Adrenal gland (tissue), 9 donors: ENCODE measurements at regions not wholly inside any gene's neighbourhood (a gene's known extent, or its start where the extent isn't known, plus 50 kb on each side); places are given as distances from the start of the nearest gene placed in this dataset.

Experiments
- DNase-seq, 7 donors: peaks; one replicate each; pipeline ENCODE4 v3.0.0-alpha.2; 2019 to 2020
- H3K27ac ChIP-seq, 5 donors: fragments of 200-600 bp; sonication (generic) in 4 of 5; 1 replicate in 3 of 5; 2 replicates in 2 of 5; pipeline versions ENCODE4 v1.5.1 to v1.8.0; 2016 to 2020; ENCODE audit warnings: mild to moderate bottlenecking in 1 of 5
- H3K27me3 ChIP-seq: fragments of 200-600 bp; 2 replicates; pipeline ENCODE4 v1.8.0; 2021
- H3K36me3 ChIP-seq, 2 donors: fragments of 200-600 bp; replicated peaks in 1 of 2; 1 replicate in 1 of 2; 2 replicates in 1 of 2; pipeline versions ENCODE4 v1.5.1 to v1.8.0; 2018 to 2022
- H3K4me1 ChIP-seq, 2 donors: fragments of 200-600 bp; replicated peaks in 1 of 2; 1 replicate in 1 of 2; 2 replicates in 1 of 2; pipeline versions ENCODE4 v1.5.1 to v1.8.0; 2018 to 2021
- H3K4me3 ChIP-seq, 4 donors: fragments of 200-600 bp; sonication (generic) in 3 of 4; one replicate each; pipeline ENCODE4 v1.5.1; 2016 to 2018
- H3K9me3 ChIP-seq, 3 donors: fragments of 200-600 bp; sonication (generic) in 1 of 3; replicated peaks in 1 of 3; 1 replicate in 2 of 3; 2 replicates in 1 of 3; pipeline versions ENCODE4 v1.5.1 to v1.8.0; 2016 to 2021
- POLR2A ChIP-seq, 2 donors: fragments of 450-650 bp; IDR thresholded peaks; one replicate each; pipeline ENCODE4 v1.6.1; 2017; ENCODE audit warnings: antibody characterized with exemption in 2 of 2, mild to moderate bottlenecking in 2 of 2, moderate library complexity in 1 of 2
- WGBS, 4 donors: extraction: QIAGEN DNeasy Blood & Tissue Kit in 2 of 4; methylation state at CpG; one replicate each; pipeline versions ENCODE4 v1.1.5 to v1.1.7; 2013 to 2017; 5-methylcytosine and 5-hydroxymethylcytosine counted together
- intact Hi-C, 2 donors: fragments of 100-400 bp; cut with DNase I; formaldehyde crosslinking; loops; one replicate each; pipeline versions ENCODE4 v1.14.1 to v1.15.0; 2022 to 2023
- TF ChIP-seq, protein P1 (sequence below), 6 experiments: fragments of 450-650 bp in 4 of 6; fragments of 200-600 bp in 2 of 6; sonication (generic) in 1 of 6; IDR thresholded peaks; 1 replicate in 5 of 6; 2 replicates in 1 of 6; pipeline versions ENCODE4 v1.5.1 to v1.8.0; 2016 to 2021; ENCODE audit warnings: antibody characterized with exemption in 6 of 6, mild to moderate bottlenecking in 2 of 6, moderate library complexity in 1 of 6
- donor health status: healthy with polysubstance abuse.
- donor health status: Bipolar disorder and iron deficiency.
- donor health status: DM: yes; HTN: yes; CAD: no.
- donor health status: DM: no; HTN: no; CAD: no.
- donor health status: DM: no; HTN: no; CAD: no.

DNA sequence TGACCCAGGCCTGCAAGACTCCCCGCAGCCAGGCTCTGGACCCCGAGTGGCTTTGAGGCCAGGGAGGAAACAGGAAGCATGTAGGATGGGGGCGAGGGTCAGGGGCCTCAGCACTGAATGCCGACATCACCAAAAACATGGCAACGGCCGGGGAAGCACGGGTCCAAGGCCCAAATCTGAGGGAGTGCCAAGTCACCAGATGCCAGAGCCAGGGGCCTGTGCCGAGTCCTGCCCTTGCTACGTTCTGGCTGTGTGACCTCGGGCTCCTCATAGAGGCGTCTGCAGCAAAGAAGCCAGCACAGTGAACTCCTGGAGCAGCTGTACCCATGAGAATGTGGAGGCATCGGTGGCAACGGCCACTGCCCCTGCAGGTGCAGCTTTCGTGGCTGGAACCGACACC, 420.7 kb downstream of the CTTN start:
- Histone ChIP-seq H3K4me1 (no peaks in the 10 kb centered on the region), H3K36me3 (no peaks in the 10 kb centered on the region), H3K4me3 (no peak overlapping the region), H3K27me3 (no peaks in the 10 kb centered on the region), H3K9me3 (no peaks in the 10 kb centered on the region), H3K27ac (no peak overlapping the region)
- DNase-seq: no peak
- intact Hi-C loops: loop anchor here in 1 of 2 donors (10.0 kb wide), 1 partner anchor 596 kb away; no protein-coding TSS in a partner anchor
- TF ChIP-seq, protein P1, sequence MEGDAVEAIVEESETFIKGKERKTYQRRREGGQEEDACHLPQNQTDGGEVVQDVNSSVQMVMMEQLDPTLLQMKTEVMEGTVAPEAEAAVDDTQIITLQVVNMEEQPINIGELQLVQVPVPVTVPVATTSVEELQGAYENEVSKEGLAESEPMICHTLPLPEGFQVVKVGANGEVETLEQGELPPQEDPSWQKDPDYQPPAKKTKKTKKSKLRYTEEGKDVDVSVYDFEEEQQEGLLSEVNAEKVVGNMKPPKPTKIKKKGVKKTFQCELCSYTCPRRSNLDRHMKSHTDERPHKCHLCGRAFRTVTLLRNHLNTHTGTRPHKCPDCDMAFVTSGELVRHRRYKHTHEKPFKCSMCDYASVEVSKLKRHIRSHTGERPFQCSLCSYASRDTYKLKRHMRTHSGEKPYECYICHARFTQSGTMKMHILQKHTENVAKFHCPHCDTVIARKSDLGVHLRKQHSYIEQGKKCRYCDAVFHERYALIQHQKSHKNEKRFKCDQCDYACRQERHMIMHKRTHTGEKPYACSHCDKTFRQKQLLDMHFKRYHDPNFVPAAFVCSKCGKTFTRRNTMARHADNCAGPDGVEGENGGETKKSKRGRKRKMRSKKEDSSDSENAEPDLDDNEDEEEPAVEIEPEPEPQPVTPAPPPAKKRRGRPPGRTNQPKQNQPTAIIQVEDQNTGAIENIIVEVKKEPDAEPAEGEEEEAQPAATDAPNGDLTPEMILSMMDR (IDR thresholded peaks at IDR 0.05): no peak
- TF ChIP-seq POLR2A (IDR thresholded peaks at IDR 0.05): no peak
- whole genome bisulfite sequencing, 4 donors: 52 to 83% (median 76%) methylated on average over 8 to 15 of the region's 15 CpGs

DNA sequence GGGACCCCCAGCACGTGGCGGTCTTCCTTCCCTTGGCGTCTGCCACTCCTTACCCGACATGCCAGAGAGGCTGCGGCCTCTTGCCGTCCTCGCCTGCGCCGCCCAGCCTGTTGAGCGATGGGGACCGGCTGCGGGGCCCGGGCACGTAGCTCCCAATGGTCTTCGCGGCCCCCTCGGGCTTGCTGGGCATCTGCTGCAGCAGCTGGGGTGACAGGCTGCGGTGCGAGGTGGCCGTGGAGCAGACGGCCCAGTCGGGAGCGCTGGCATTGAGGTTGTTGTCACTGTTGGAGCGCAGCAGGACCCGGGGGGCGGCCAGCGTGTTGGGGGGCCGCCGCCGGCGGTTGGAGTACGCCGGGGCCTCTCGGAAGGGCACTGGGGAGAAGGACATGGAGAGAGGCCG, 422.0 kb downstream of the CTTN start:
- Histone ChIP-seq H3K4me3 (no peak overlapping the region), H3K27me3 (no peaks in the 10 kb centered on the region), H3K9me3 (no peaks in the 10 kb centered on the region), H3K4me1 (no peaks in the 10 kb centered on the region), H3K27ac (no peak overlapping the region), H3K36me3 (no peaks in the 10 kb centered on the region)
- WGBS, 4 donors: 92 to 95% (median 93%) methylated on average over 15 to 35 of the region's 35 CpGs
- TF ChIP-seq, protein P1 (IDR thresholded peaks at IDR 0.05): no peak
- DNase-seq: no peak
- intact Hi-C loops: no loop called here

DNA sequence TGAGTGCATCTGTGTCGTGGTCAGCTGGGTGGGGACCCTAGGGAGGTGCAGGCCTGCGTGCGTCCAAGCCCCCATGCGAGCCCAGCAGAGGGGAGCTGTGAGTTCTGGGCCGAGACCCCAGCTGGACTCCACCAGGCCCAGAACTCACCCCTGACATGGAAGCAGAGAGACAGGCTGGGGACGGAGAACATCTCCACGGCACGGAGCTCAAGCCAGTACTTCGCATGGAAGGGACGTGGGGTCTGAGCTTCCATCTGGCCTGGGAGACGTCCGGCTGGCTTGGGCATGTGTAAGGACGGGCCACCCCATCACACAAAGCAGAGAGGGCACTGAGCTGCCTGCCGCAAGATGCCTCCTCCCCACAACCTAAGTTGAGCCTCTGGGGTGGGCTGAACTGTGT, 422.4 kb downstream of the CTTN start:
- Histone ChIP-seq H3K4me3 (no peak overlapping the region), H3K27ac (no peak overlapping the region), H3K9me3 (no peaks in the 10 kb centered on the region), H3K36me3 (no peaks in the 10 kb centered on the region), H3K27me3 (no peaks in the 10 kb centered on the region), H3K4me1 (no peaks in the 10 kb centered on the region)
- no peak for DNase-seq
- TF ChIP-seq, protein P1 (IDR thresholded peaks at IDR 0.05): no peak
- no peak for TF ChIP-seq POLR2A (IDR thresholded peaks at IDR 0.05)
- intact Hi-C loops: no loop called here
- 80 to 100% (median 92%) methylated on average over 1 to 14 of the region's 14 CpGs for WGBS, 4 donors

DNA sequence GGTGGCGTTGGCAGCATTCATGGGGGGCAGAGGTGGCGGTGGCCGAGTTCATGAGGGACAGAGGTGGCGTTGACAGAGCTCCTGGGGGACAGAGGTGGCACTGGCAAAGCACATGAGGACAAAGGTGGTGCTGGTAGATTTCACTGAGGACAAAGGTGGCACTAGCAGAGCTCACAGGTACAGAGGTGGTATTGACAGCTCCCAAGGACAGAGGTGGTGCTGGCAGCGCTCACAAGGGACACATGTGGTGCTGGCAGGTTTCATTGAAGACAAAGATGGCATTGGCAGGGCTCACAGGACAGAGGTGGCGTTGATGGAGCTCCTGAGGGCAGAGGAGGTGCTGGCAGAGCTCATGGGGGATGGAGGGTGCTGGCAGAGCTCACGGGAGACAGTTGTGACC, 425.4 kb downstream of the CTTN start:
- peaks cover 7 to 11% of the 10 kb centered on the region in 2 donors for H3K4me1 ChIP-seq
- TF ChIP-seq, protein P1 (IDR thresholded peaks at IDR 0.05): no peak
- TF ChIP-seq POLR2A (IDR thresholded peaks at IDR 0.05): no peak
- no peaks in the 10 kb centered on the region for H3K36me3 ChIP-seq
- no peak overlapping the region for H3K4me3 ChIP-seq
- no peaks in the 10 kb centered on the region for H3K9me3 ChIP-seq
- intact Hi-C loops: no loop called here
- no peak overlapping the region for H3K27ac ChIP-seq
- WGBS, 4 donors: 92 to 94% (median 93%) methylated on average over 7 of the region's 7 CpGs
- no peaks in the 10 kb centered on the region for H3K27me3 ChIP-seq
- no peak for DNase-seq
